Islet of Langerhans (tissue), 1 donor: ENCODE measurements at regions not wholly inside any gene's neighbourhood (a gene's known extent, or its start where the extent isn't known, plus 50 kb on each side); places are given as distances from the start of the nearest gene placed in this dataset.

Experiments
- FAIRE-seq: peaks from one replicate; lab custom pipeline; 2011; peaks lifted over from hg19 to GRCh38; lab: Jason Lieb, UNC

DNA sequence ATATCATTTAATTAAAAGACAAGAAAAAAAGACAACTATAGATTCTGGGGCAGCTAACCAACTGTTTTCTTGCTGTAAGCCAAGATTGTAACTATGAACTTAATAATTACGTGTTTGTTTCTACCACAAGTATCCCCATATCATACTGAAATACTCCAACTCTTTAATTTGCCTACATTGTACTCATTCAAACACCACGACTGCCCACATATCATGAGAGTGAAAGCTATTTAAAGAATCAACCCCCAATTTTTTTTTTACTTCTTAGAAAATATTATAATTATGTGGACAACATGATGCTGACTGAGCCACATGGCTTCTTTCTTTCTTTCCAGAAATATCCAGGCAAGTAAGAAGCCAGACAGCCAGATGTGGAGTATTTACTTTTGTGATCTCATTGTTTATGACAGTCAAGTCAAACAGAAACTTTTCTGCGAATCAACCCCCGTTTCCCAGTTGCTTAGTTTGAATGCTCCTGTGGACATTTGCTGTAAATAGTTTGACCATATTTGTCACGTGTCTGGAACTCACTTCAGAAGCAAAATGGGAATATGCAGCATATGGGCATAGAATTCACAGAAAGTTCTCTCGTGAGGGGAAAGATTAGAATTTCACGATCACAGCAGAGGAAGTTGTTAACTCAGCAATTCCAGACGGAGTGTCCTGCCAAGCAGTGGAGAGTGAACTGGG, 126.8 kb upstream of the PSMD7 start:
- FAIRE-seq, result no peak

GRCh38 chr16:74169066-74169465, 127.5 kb upstream of the PSMD7 start:
- FAIRE-seq, result no peak

- FAIRE-seq, result no peak
These were observed 128.2 kb upstream of the PSMD7 start for GRCh38 chr16:74168445-74168844.

GRCh38 chr16:74166456-74166855, 130.2 kb upstream of the PSMD7 start:
- FAIRE-seq, result no peak

- FAIRE-seq, result no peak
These were observed 131.0 kb upstream of the PSMD7 start for GRCh38 chr16:74165566-74166080.

GRCh38 chr16:74160759-74161158, 135.9 kb upstream of the PSMD7 start:
- no peak for FAIRE-seq

GRCh38 chr16:74153773-74154172, 142.8 kb upstream of the PSMD7 start:
- FAIRE-seq, result no peak

DNA sequence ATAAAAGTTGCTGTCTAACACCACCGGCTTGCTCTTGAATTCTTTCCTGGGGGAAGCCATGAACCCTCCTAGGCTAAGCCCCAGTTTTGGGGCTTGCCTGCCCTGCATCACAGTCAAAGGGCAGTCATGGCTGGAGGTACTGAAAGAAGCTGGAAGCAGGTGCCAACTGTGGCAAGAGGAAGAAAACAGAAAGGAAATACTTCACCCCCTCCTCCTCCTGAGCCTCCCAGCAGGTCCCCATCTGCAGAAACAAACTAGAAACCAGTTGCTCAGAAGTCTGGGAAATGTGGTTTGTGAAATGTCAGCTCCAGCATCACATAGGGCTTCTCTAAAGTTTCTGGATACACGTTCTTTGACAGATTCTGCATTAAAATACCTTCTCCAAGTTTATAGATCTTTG, 150.0 kb upstream of the PSMD7 start:
- FAIRE-seq, result no peak

DNA sequence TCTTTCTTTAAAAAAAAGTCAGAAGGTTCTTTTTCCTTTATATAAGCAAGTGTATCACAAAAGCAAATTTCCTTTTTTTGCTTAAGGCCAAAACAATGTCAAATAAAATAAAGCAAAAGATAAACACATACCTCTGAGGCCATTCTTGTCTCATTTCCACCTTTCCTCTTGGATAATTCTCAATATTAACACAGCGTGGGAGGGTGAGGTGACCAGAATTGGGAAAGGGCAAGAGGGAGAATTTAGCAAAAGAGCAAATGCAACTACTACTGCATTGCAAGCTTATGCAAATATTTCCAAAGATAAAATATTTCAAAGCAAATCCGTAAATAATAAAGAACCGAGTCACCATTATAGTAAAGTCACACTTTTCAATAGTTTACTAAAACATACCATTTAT, 153.4 kb upstream of the PSMD7 start:
- FAIRE-seq, result no peak

- no peak for FAIRE-seq
These were observed 155.6 kb upstream of the PSMD7 start for GRCh38 chr16:74141015-74141414.

GRCh38 chr16:74140557-74140956, 156.1 kb upstream of the PSMD7 start:
- no peak for FAIRE-seq

DNA sequence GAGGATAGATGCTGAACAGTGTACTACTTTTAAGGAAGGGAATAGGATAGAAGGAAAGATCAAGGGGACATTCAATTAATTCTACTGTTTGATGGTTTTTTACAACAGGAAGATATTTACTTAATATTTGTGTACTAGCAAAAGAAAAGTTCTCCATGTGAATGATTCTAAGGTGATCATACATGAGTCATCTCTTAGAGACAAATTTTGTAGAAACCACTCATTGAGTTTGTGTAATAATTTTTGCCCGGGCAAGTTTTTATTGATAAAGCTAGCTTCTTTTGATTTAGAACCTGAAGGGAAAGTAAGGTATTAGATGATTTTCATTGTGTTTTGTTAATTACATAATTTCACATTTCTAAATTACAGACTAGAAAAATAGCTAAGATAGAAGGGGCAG, 172.8 kb upstream of the PSMD7 start:
- no peak for FAIRE-seq

- no peak for FAIRE-seq
These were observed 173.4 kb upstream of the PSMD7 start for GRCh38 chr16:74123195-74123594.

- no peak for FAIRE-seq
These were observed 178.8 kb upstream of the PSMD7 start for GRCh38 chr16:74117798-74118197.

- no peak for FAIRE-seq
These were observed 183.1 kb upstream of the PSMD7 start for GRCh38 chr16:74113545-74113944.

DNA sequence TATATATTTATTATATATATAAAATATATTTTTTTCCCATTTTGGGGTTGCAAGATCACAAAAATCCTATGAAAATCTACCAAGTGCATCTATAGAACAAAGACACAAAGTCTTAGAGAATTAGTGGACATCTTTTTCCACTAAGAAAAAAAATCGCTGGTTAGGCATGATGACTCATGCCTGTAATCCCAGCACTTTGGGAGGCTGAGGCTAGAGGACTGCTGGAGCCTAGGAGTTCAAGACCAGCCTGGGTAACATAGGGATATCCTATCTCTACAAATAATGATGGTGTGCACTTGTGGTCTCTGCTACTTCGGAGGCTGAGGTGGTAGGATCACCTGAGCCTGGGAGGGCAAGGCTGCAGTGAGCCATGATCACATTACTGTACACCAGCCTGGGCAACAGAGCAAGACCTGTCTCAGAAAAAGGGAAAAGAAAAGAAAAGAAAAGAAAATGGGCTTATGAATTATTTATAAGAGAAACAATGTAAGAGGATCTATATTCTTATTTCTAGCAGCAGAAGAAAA, 185.1 kb upstream of the PSMD7 start:
- FAIRE-seq, result no peak

- no peak for FAIRE-seq
These were observed 188.6 kb upstream of the PSMD7 start for GRCh38 chr16:74107795-74108610.

GRCh38 chr16:74104022-74104421, 192.6 kb upstream of the PSMD7 start:
- FAIRE-seq, result no peak

DNA sequence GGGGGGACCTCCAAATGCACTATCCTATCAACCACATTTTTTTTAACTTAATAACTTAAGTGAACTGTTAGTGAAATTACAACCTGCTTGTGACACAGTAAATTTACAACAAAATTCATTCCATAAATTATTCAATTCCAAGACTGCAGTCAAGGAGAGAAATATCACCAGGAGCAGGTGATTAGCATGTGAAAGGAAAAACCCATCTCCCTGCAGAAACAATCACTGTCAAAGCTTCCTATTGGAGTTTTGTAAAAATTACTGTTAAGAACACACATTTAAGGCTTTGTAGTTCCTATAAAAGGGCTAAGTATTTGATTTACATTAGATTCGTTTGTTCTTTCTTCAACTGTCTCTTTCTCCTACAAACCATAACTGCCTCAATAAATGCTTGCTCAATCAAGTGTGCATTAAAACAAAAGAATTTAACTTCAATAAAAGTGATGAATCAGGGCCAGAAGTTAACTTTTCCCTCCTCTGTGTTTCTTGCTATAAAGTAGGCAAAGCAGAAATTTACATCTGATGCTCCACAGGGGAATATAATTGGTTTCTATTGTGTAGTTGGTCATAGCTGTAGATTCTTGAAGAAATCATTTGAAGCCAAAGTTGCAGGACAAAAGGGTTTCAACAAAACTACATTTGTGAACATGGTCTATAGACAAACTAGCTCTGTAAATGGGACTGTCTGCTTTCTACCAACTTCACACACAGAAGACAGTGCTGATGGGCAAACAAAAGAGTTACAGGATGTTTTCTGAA, 195.1 kb upstream of the PSMD7 start:
- no peak for FAIRE-seq

DNA sequence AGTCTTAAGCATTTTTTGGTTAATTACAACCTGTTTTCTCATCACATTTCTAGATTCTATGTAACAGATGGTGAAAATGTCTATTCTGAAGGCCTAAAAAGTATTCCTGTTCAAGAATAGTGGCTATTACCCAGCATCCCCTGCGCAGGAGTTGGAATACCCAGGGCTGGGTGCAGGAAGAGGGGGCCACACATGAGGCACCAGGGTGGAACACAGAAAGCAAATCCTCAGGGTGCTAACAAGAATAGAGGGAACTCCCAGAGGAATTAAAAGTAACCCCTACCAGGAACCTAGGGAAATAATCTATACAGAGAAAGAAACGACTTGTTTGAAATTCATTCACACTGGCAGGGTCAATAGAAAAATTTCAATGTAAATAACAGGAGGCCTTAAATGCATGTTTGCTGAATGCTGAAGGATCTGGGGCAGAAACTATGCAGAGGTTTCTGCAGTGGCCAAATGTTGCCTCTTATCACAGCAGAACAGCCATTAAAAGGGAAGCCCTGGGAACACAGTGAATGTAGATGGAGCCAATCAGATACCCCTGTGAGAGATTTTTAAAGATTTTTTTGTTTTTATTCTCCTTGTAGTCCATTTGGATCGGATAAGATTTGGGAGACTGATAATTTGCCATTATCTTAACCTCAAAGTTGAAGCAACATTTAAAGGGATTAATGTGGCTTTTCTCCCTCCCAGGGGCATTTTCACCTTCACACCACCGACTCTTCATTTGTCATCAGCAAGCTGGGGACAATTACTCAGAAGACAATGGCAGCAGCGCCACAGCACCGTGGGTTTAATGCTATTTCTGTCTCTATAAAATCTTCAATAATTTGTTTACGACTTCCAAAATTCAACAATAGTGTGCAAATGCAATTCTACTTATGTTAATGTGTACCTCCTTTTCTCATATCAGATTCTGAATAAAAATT, 196.0 kb upstream of the PSMD7 start:
- no peak for FAIRE-seq

- FAIRE-seq, result no peak
These were observed 197.1 kb upstream of the PSMD7 start for GRCh38 chr16:74099530-74099929.

DNA sequence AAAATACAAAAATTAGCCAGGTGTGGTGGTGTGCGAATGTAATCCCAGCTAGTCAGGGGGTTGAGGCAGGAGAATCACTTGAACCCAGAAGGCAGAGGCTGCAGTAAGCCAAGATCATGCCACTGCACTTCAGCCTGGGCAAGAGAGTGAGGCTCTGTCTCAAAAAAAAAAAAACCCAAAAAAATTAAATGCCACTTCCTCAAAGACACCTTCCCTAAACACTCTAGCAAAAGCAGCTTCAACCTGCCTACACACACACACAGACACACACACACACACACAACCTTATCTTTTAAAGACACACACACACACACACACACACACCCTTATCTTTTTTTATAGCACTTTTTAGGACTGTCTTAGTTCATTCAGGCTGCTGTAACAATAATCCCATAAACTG, 201.7 kb upstream of the PSMD7 start:
- no peak for FAIRE-seq
